RWPE2 (cell line): ENCODE measurements at regions not wholly inside any gene's neighbourhood (a gene's known extent, or its start where the extent isn't known, plus 50 kb on each side); places are given as distances from the start of the nearest gene placed in this dataset.

Experiments used
- ATAC-seq: fragments of 200-7000 bp; cut with Tn5 transposase; 3 replicates; pipeline ENCODE4 v1.9.1; 2021; ENCODE audit warnings: low read depth
- DNase-seq: peaks from one replicate; pipeline ENCODE4 v3.0.0-alpha.2; 2020; ENCODE audit warnings: low spot score
- H3K27ac ChIP-seq: fragments of 450-650 bp; 2 replicates; pipeline ENCODE4 v1.5.1; 2017; ENCODE audit warnings: mild to moderate bottlenecking; ENCODE audit not compliant: poor library complexity, severe bottlenecking
- H3K27me3 ChIP-seq: fragments of 250-450 bp; sonication (Bioruptor Pico); 2 replicates; pipeline ENCODE4 v1.5.1; 2021; ENCODE audit warnings: mild to moderate bottlenecking, moderate library complexity; ENCODE audit not compliant: insufficient read depth, poor library complexity, severe bottlenecking
- H3K36me3 ChIP-seq: fragments of 250-450 bp; sonication (Bioruptor Pico); 2 replicates; pipeline ENCODE4 v1.5.1; 2020; ENCODE audit warnings: low read depth, mild to moderate bottlenecking, moderate library complexity
- H3K4me1 ChIP-seq: fragments of 250-450 bp; sonication (Bioruptor Pico); 2 replicates; pipeline ENCODE4 v1.5.1; 2021; ENCODE audit warnings: mild to moderate bottlenecking, moderate library complexity; ENCODE audit not compliant: insufficient read depth, poor library complexity, severe bottlenecking
- H3K4me3 ChIP-seq: fragments of 250-450 bp; sonication (Bioruptor Pico); 2 replicates; pipeline ENCODE4 v1.5.1; 2021; ENCODE audit warnings: mild to moderate bottlenecking, moderate library complexity; ENCODE audit not compliant: severe bottlenecking
- H3K9me3 ChIP-seq: fragments of 250-450 bp; sonication (Bioruptor Pico); 2 replicates; pipeline ENCODE4 v1.5.1; 2021; ENCODE audit warnings: mild to moderate bottlenecking, moderate library complexity; ENCODE audit not compliant: severe bottlenecking
- TF ChIP-seq, protein P1 (sequence below): fragments of 450-650 bp; IDR thresholded peaks from one replicate; pipeline ENCODE4 v1.5.1; 2017; ENCODE audit warnings: mild to moderate bottlenecking, moderate library complexity; ENCODE audit not compliant: poor library complexity, severe bottlenecking

GRCh38 chr6:113358063-113358583 is 499.0 kb upstream of the MARCKS start:
- Histone ChIP-seq H3K36me3 (no peaks in the 10 kb centered on the region), H3K27me3 (no peaks in the 10 kb centered on the region), H3K27ac (peak overlapping the region; percentile 95), H3K9me3 (no peaks in the 10 kb centered on the region), H3K4me3 (no peak overlapping the region), H3K4me1 (peaks cover 48% of the 10 kb centered on the region)
- DNase-seq, result no peak
- no peak for ATAC-seq
- TF ChIP-seq, protein P1, sequence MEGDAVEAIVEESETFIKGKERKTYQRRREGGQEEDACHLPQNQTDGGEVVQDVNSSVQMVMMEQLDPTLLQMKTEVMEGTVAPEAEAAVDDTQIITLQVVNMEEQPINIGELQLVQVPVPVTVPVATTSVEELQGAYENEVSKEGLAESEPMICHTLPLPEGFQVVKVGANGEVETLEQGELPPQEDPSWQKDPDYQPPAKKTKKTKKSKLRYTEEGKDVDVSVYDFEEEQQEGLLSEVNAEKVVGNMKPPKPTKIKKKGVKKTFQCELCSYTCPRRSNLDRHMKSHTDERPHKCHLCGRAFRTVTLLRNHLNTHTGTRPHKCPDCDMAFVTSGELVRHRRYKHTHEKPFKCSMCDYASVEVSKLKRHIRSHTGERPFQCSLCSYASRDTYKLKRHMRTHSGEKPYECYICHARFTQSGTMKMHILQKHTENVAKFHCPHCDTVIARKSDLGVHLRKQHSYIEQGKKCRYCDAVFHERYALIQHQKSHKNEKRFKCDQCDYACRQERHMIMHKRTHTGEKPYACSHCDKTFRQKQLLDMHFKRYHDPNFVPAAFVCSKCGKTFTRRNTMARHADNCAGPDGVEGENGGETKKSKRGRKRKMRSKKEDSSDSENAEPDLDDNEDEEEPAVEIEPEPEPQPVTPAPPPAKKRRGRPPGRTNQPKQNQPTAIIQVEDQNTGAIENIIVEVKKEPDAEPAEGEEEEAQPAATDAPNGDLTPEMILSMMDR, result no peak

GRCh38 chr6:113359155-113360140 is 497.7 kb upstream of the MARCKS start:
- ATAC-seq (peak; percentile 96), DNase-seq (peak; percentile 68)
- no peaks in the 10 kb centered on the region for H3K36me3 ChIP-seq
- H3K27ac ChIP-seq, result peak overlapping the region; percentile 95
- H3K4me3 ChIP-seq, result no peak overlapping the region
- H3K27me3 ChIP-seq, result no peaks in the 10 kb centered on the region
- no peaks in the 10 kb centered on the region for H3K9me3 ChIP-seq
- TF ChIP-seq, protein P1, result no peak
- H3K4me1 ChIP-seq, result peaks cover 53% of the 10 kb centered on the region

- H3K4me1 ChIP-seq, result peaks cover 61% of the 10 kb centered on the region
- DNase-seq (no peak), ATAC-seq (peak; percentile 77)
- TF ChIP-seq, protein P1, result no peak
- H3K4me3 ChIP-seq, result no peak overlapping the region
- H3K27me3 ChIP-seq, result no peaks in the 10 kb centered on the region
- H3K27ac ChIP-seq, result peak overlapping the region; percentile 95
- H3K36me3 ChIP-seq, result no peaks in the 10 kb centered on the region
- H3K9me3 ChIP-seq, result no peaks in the 10 kb centered on the region
Measured at GRCh38 chr6:113361014-113361645, 496.0 kb upstream of the MARCKS start.

- H3K4me1 ChIP-seq, result peaks cover 61% of the 10 kb centered on the region
- TF ChIP-seq, protein P1, result no peak
Measured at GRCh38 chr6:113362301-113363047, 494.7 kb upstream of the MARCKS start.

More at GRCh38 chr6:113362301-113363047, 494.7 kb upstream of the MARCKS start:
- Histone ChIP-seq H3K36me3 (no peaks in the 10 kb centered on the region), H3K27ac (peak overlapping the region; percentile 95), H3K4me3 (no peak overlapping the region), H3K27me3 (no peaks in the 10 kb centered on the region), H3K9me3 (no peaks in the 10 kb centered on the region)
- no peak for ATAC-seq
- no peak for DNase-seq
